ENCODE measurements at regions not wholly inside any gene's neighbourhood (a gene's known extent, or its start where the extent isn't known, plus 50 kb on each side); places are given as distances from the start of the nearest gene placed in this dataset.
"Not testable (repeated sequence)": the region's sequence is repeated elsewhere in the genome, so short reads cannot be mapped to it uniquely, and the experiment has no call there.

DNA sequence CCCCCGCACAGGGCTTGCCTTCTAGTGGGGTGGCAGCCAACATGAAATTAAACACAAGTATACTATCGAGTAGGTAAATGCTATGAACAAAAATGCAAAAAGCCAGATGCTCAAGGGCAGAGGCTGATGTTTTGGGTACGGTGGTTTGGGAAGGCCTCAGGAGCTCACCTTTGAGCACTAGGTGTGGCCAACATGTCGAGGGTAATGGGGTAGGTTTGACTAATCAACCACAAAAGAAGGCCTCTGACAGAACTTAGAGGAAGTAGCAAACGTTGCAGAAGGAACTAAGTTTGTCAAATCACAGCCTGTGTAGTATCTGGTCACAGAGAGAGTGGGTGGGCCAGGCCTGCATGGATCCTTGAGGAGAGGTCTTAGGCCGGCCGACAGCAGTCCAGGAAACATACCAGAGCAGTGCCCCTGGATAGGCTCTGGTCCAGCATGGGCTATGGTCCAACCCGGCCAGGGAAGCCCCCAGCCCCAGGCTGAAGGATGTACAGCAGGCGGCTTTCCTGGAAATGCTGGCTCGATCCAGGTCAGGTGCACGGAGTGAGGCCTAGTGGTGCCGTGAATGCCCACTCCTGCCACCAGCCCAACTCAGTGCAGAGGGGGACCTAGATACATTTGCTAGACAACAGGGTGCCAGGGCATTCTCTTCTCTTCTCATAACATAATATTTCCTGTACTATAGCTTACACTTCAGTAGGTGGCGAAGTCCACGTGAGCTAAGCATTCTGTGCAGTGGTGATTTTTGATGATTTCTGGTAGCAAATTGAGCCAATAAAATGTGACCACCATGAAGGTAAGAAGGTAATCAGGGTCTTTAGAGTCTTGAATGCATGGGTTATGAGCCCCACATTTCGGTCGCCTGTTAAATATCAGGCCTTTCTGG is 56.3 kb upstream of the CD93 start:
- peaks cover 3% of the 10 kb centered on the region for H3K4me1 Mint-ChIP-seq (ENCODE audit: low read depth, unreplicated experiment)
- peaks cover 5% of the 10 kb centered on the region for H3K9me3 Mint-ChIP-seq (ENCODE audit: unreplicated experiment)
- DNase-seq = no peak
- H3K27ac Mint-ChIP-seq (ENCODE audit: unreplicated experiment) = no peak overlapping the region
- no peaks in the 10 kb centered on the region for H3K36me3 Mint-ChIP-seq (ENCODE audit: unreplicated experiment)
- H3K4me3 Mint-ChIP-seq (ENCODE audit: unreplicated experiment) = no peak overlapping the region
- peaks cover 2% of the 10 kb centered on the region for H3K27me3 Mint-ChIP-seq (ENCODE audit: unreplicated experiment)
- TF ChIP-seq, protein P1, sequence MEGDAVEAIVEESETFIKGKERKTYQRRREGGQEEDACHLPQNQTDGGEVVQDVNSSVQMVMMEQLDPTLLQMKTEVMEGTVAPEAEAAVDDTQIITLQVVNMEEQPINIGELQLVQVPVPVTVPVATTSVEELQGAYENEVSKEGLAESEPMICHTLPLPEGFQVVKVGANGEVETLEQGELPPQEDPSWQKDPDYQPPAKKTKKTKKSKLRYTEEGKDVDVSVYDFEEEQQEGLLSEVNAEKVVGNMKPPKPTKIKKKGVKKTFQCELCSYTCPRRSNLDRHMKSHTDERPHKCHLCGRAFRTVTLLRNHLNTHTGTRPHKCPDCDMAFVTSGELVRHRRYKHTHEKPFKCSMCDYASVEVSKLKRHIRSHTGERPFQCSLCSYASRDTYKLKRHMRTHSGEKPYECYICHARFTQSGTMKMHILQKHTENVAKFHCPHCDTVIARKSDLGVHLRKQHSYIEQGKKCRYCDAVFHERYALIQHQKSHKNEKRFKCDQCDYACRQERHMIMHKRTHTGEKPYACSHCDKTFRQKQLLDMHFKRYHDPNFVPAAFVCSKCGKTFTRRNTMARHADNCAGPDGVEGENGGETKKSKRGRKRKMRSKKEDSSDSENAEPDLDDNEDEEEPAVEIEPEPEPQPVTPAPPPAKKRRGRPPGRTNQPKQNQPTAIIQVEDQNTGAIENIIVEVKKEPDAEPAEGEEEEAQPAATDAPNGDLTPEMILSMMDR (IDR thresholded peaks at IDR 0.05; ENCODE audit: partially characterized antibody, unreplicated experiment) = no peak

DNA sequence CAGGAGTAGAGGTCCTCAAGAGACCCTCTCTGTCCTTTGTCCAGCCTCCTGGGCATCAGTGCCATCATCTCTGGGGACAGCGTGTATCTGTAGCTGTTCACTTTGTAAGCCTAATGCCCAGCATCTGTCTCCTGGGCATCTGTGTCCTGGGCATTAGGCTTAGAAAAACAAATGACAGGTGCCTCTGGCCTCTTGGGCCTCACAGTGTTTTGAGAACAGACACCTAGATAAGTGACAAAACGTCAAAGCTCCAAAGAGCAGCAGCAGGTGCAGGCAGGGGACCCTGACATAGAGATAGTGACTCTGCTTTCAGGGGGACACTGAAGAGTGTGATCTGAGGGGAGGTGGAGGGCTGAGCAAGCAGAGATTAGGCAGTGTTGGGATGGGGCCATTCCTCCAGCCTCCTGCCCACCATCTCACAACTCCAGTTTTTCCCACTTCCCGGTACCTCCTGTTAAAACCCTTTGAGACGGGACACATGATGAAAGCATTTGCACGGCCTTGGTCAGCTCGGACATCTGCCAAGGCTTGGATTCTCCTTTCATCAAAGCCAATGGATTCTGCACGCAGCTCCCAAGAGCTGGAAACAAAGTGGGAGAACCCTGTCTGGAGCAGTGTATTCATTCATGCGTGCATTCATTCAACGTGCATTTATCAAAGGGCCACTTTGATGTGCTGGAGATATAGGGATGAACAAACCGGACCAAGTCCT is 55.5 kb upstream of the CD93 start:
- H3K36me3 Mint-ChIP-seq (ENCODE audit: unreplicated experiment) = no peaks in the 10 kb centered on the region
- H3K4me1 Mint-ChIP-seq (ENCODE audit: low read depth, unreplicated experiment) = peaks cover 3% of the 10 kb centered on the region
- no peak overlapping the region for H3K4me3 Mint-ChIP-seq (ENCODE audit: unreplicated experiment)
- peaks cover 5% of the 10 kb centered on the region for H3K9me3 Mint-ChIP-seq (ENCODE audit: unreplicated experiment)
- H3K27me3 Mint-ChIP-seq (ENCODE audit: unreplicated experiment) = peaks cover 3% of the 10 kb centered on the region
- no peak overlapping the region for H3K27ac Mint-ChIP-seq (ENCODE audit: unreplicated experiment)
- TF ChIP-seq, protein P1 (IDR thresholded peaks at IDR 0.05; ENCODE audit: partially characterized antibody, unreplicated experiment) = no peak
- DNase-seq = no peak

DNA sequence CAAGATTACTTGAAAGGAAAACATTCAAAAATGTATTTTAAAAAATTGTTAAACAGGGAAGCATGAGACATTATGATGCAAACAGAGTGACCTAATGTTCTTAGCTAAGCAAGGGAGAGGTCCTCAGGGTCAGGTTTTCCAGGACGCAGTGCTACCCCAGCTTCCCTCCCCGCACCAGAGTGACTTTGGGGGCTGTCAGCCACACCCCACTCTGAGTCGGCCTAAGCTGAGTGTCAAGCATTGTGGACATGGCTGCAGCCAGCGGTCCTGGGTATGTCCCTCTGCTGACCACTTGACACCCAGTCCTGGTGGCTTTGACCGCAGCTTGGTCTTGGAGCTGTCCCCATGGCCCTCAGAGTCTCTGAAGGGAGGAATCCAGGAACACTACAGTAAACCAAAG is 54.9 kb upstream of the CD93 start:
- TF ChIP-seq, protein P1 (IDR thresholded peaks at IDR 0.05; ENCODE audit: partially characterized antibody, unreplicated experiment) = no peak
- Mint-ChIP-seq H3K4me3 (ENCODE audit: unreplicated experiment) (no peak overlapping the region), H3K9me3 (ENCODE audit: unreplicated experiment) (peaks cover 5% of the 10 kb centered on the region), H3K36me3 (ENCODE audit: unreplicated experiment) (no peaks in the 10 kb centered on the region), H3K27ac (ENCODE audit: unreplicated experiment) (no peak overlapping the region), H3K4me1 (ENCODE audit: low read depth, unreplicated experiment) (peaks cover 3% of the 10 kb centered on the region), H3K27me3 (ENCODE audit: unreplicated experiment) (peaks cover 3% of the 10 kb centered on the region)
- DNase-seq = no peak

DNA sequence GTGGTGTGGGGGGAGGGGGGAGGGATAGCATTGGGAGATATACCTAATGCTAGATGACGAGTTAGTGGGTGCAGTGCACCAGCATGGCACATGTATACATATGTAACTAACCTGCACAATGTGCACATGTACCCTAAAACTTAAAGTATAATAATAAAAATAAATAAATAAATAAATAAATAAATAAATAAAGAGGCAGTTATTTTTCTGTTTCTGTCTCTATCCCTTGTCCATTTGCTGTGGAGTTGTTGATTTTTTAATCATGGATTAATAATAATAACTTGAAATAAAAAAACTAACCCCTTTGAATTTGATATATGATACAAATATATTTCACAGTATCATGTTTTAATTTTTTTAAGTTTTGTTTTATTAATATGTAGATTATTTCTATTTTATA is 53.9 kb upstream of the CD93 start:
- H3K9me3 Mint-ChIP-seq (ENCODE audit: unreplicated experiment); H3K4me1 Mint-ChIP-seq (ENCODE audit: low read depth, unreplicated experiment); DNase-seq; H3K4me3 Mint-ChIP-seq (ENCODE audit: unreplicated experiment); H3K27ac Mint-ChIP-seq (ENCODE audit: unreplicated experiment); H3K36me3 Mint-ChIP-seq (ENCODE audit: unreplicated experiment); H3K27me3 Mint-ChIP-seq (ENCODE audit: unreplicated experiment): not testable (repeated sequence)

DNA sequence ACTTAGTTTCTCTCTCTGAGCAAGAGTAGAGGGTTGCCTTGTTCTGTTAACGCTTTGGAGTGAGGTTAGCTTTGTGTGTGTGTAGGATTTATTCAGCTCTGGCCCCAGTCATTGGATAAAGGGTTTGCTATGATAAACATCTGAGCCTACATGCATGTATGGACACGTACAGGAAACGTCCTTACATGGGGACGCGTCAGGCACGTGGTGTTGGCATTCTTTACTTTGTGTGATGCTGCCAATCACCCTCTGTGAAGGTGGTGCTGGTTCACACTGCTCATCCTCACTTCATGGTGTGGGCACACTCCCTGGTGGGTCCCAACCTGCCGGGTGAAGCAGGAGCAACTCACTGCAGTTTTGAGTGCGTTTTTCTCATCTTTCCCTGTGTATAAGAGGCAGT is 53.4 kb upstream of the CD93 start:
- DNase-seq = no peak
- Mint-ChIP-seq H3K4me1 (ENCODE audit: low read depth, unreplicated experiment) (peaks cover 3% of the 10 kb centered on the region), H3K9me3 (ENCODE audit: unreplicated experiment) (peaks cover 5% of the 10 kb centered on the region), H3K27me3 (ENCODE audit: unreplicated experiment) (peaks cover 3% of the 10 kb centered on the region), H3K27ac (ENCODE audit: unreplicated experiment) (no peak overlapping the region), H3K4me3 (ENCODE audit: unreplicated experiment) (no peak overlapping the region), H3K36me3 (ENCODE audit: unreplicated experiment) (no peaks in the 10 kb centered on the region)
- TF ChIP-seq, protein P1 (IDR thresholded peaks at IDR 0.05; ENCODE audit: partially characterized antibody, unreplicated experiment) = no peak

Measured in glutamatergic neuron (in vitro differentiated cells).